ENCODE measurements at regions not wholly inside any gene's neighbourhood (a gene's known extent, or its start where the extent isn't known, plus 50 kb on each side); places are given as distances from the start of the nearest gene placed in this dataset.

- Mint-ChIP-seq H3K9me3 (peaks cover 0 to under 1% of the 10 kb centered on the region in 2 donors), H3K4me1 (no peaks in the 10 kb centered on the region), H3K27ac (no peak overlapping the region), H3K36me3 (no peaks in the 10 kb centered on the region), H3K27me3 (no peaks in the 10 kb centered on the region), H3K4me3 (no peak overlapping the region)
- DNase-seq (no peak), ATAC-seq (replicated peaks) (no peak)
These were observed 306.0 kb upstream of the TMEM229A start for GRCh38 chr7:124338861-124339260.

GRCh38 chr7:124330731-124331407 is 298.0 kb upstream of the TMEM229A start:
- H3K27me3 Mint-ChIP-seq: no peaks in the 10 kb centered on the region
- H3K9me3 Mint-ChIP-seq: peaks cover 4 to 5% of the 10 kb centered on the region in 2 donors
- H3K36me3 Mint-ChIP-seq: no peaks in the 10 kb centered on the region

GRCh38 chr7:124328774-124329173 is 295.9 kb upstream of the TMEM229A start:
- no peak overlapping the region for H3K27ac Mint-ChIP-seq
- H3K27me3 Mint-ChIP-seq: no peaks in the 10 kb centered on the region
- no peaks in the 10 kb centered on the region for H3K4me1 Mint-ChIP-seq
- ATAC-seq (replicated peaks) (no peak), DNase-seq (no peak)
- H3K9me3 Mint-ChIP-seq: peaks cover 7 to 8% of the 10 kb centered on the region in 2 donors
- H3K36me3 Mint-ChIP-seq: no peaks in the 10 kb centered on the region
- H3K4me3 Mint-ChIP-seq: no peak overlapping the region

More at GRCh38 chr7:124330731-124331407, 298.0 kb upstream of the TMEM229A start:
- Mint-ChIP-seq H3K4me1 (no peaks in the 10 kb centered on the region), H3K27ac (no peak overlapping the region), H3K4me3 (no peak overlapping the region)
- no peak for DNase-seq
- no peak for ATAC-seq (replicated peaks)

- Mint-ChIP-seq H3K4me3 (no peak overlapping the region), H3K9me3 (peaks cover 4% of the 10 kb centered on the region in 2 donors), H3K27me3 (no peaks in the 10 kb centered on the region), H3K4me1 (no peaks in the 10 kb centered on the region), H3K27ac (no peak overlapping the region), H3K36me3 (no peaks in the 10 kb centered on the region)
- ATAC-seq (replicated peaks) (no peak), DNase-seq (no peak)
These were observed 291.4 kb upstream of the TMEM229A start for GRCh38 chr7:124324262-124324661.

- no peaks in the 10 kb centered on the region for H3K4me1 Mint-ChIP-seq
- no peak overlapping the region for H3K27ac Mint-ChIP-seq
- ATAC-seq (replicated peaks) (no peak), DNase-seq (no peak)
- H3K36me3 Mint-ChIP-seq: no peaks in the 10 kb centered on the region
- no peak overlapping the region for H3K4me3 Mint-ChIP-seq
- H3K27me3 Mint-ChIP-seq: no peaks in the 10 kb centered on the region
- peaks cover 4% of the 10 kb centered on the region in 2 donors for H3K9me3 Mint-ChIP-seq
These were observed 290.7 kb upstream of the TMEM229A start for GRCh38 chr7:124323597-124323996.

- Mint-ChIP-seq H3K27me3 (no peaks in the 10 kb centered on the region), H3K27ac (no peak overlapping the region), H3K4me1 (no peaks in the 10 kb centered on the region), H3K4me3 (no peak overlapping the region), H3K9me3 (peaks cover 4% of the 10 kb centered on the region in 2 donors), H3K36me3 (no peaks in the 10 kb centered on the region)
- DNase-seq (no peak), ATAC-seq (replicated peaks) (no peak)
These were observed 289.7 kb upstream of the TMEM229A start for GRCh38 chr7:124322561-124322960.

GRCh38 chr7:124318721-124319450 is 286.0 kb upstream of the TMEM229A start:
- no peak for ATAC-seq (replicated peaks)

GRCh38 chr7:124310934-124311390 is 278.1 kb upstream of the TMEM229A start:
- H3K4me3 Mint-ChIP-seq: no peak overlapping the region

More at GRCh38 chr7:124318721-124319450, 286.0 kb upstream of the TMEM229A start:
- no peak overlapping the region for H3K27ac Mint-ChIP-seq
- H3K27me3 Mint-ChIP-seq: no peaks in the 10 kb centered on the region
- DNase-seq: no peak
- H3K4me3 Mint-ChIP-seq: no peak overlapping the region
- no peaks in the 10 kb centered on the region for H3K36me3 Mint-ChIP-seq
- peaks cover 0 to 1% of the 10 kb centered on the region in 2 donors for H3K9me3 Mint-ChIP-seq
- no peaks in the 10 kb centered on the region for H3K4me1 Mint-ChIP-seq

GRCh38 chr7:124308384-124308783 is 275.5 kb upstream of the TMEM229A start:
- no peaks in the 10 kb centered on the region for H3K4me1 Mint-ChIP-seq
- no peak for ATAC-seq (replicated peaks)
- H3K36me3 Mint-ChIP-seq: no peaks in the 10 kb centered on the region
- no peak overlapping the region for H3K27ac Mint-ChIP-seq
- DNase-seq: no peak
- no peaks in the 10 kb centered on the region for H3K27me3 Mint-ChIP-seq
- H3K4me3 Mint-ChIP-seq: no peak overlapping the region
- peaks cover 0 to 6% of the 10 kb centered on the region in 2 donors for H3K9me3 Mint-ChIP-seq

More at GRCh38 chr7:124310934-124311390, 278.1 kb upstream of the TMEM229A start:
- Mint-ChIP-seq H3K4me1 (no peaks in the 10 kb centered on the region), H3K9me3 (no peaks in the 10 kb centered on the region), H3K27ac (no peak overlapping the region), H3K36me3 (no peaks in the 10 kb centered on the region), H3K27me3 (no peaks in the 10 kb centered on the region)
- no peak for ATAC-seq (replicated peaks)
- no peak for DNase-seq

- no peak for ATAC-seq (replicated peaks)
- Mint-ChIP-seq H3K36me3 (no peaks in the 10 kb centered on the region), H3K9me3 (peaks cover 13 to 18% of the 10 kb centered on the region in 2 donors), H3K27ac (no peak overlapping the region), H3K27me3 (no peaks in the 10 kb centered on the region), H3K4me1 (no peaks in the 10 kb centered on the region), H3K4me3 (no peak overlapping the region)
- no peak for DNase-seq
These were observed 262.4 kb upstream of the TMEM229A start for GRCh38 chr7:124295289-124295688.

GRCh38 chr7:124284937-124285336 is 252.1 kb upstream of the TMEM229A start:
- Mint-ChIP-seq H3K4me1 (no peaks in the 10 kb centered on the region), H3K4me3 (no peak overlapping the region), H3K27me3 (no peaks in the 10 kb centered on the region), H3K27ac (no peak overlapping the region), H3K9me3 (peaks cover 0 to 9% of the 10 kb centered on the region in 2 donors), H3K36me3 (no peaks in the 10 kb centered on the region)
- DNase-seq (no peak), ATAC-seq (replicated peaks) (no peak)

GRCh38 chr7:124276005-124276622 is 243.2 kb upstream of the TMEM229A start:
- Mint-ChIP-seq H3K27me3 (no peaks in the 10 kb centered on the region), H3K4me1 (no peaks in the 10 kb centered on the region), H3K4me3 (no peak overlapping the region), H3K36me3 (no peaks in the 10 kb centered on the region), H3K27ac (no peak overlapping the region), H3K9me3 (peaks cover 2% of the 10 kb centered on the region in 2 donors)
- peak; percentile 60 to 63 for ATAC-seq (replicated peaks)
- DNase-seq: no peak

- Mint-ChIP-seq H3K4me3 (no peak overlapping the region), H3K9me3 (peaks cover 0 to 2% of the 10 kb centered on the region in 2 donors), H3K4me1 (no peaks in the 10 kb centered on the region), H3K36me3 (no peaks in the 10 kb centered on the region), H3K27me3 (no peaks in the 10 kb centered on the region), H3K27ac (no peak overlapping the region)
- ATAC-seq (replicated peaks) (no peak), DNase-seq (no peak)
These were observed 242.5 kb upstream of the TMEM229A start for GRCh38 chr7:124275411-124275810.

GRCh38 chr7:124269774-124270173 is 236.9 kb upstream of the TMEM229A start:
- H3K4me1 Mint-ChIP-seq: no peaks in the 10 kb centered on the region
- H3K27me3 Mint-ChIP-seq: no peaks in the 10 kb centered on the region
- ATAC-seq (replicated peaks) (no peak), DNase-seq (no peak)
- no peak overlapping the region for H3K4me3 Mint-ChIP-seq
- H3K9me3 Mint-ChIP-seq: peaks cover 0 to 1% of the 10 kb centered on the region in 2 donors
- no peaks in the 10 kb centered on the region for H3K36me3 Mint-ChIP-seq
- no peak overlapping the region for H3K27ac Mint-ChIP-seq
